Hematopoietic multipotent progenitor cell treated with erythropoietin and hydrocortisone succinate and interleukin-3 and kit ligand, for 15 days (in vitro differentiated cells): ENCODE measurements at regions not wholly inside any gene's neighbourhood (a gene's known extent, or its start where the extent isn't known, plus 50 kb on each side); places are given as distances from the start of the nearest gene placed in this dataset.

Experiments
- DNase-seq: peaks from one replicate; pipeline ENCODE4 v3.0.0-alpha.2; 2015; ENCODE audit warnings: low spot score

- no peak for DNase-seq
Measured at GRCh38 chr13:63948045-63948444, 2532.4 kb upstream of the PCDH20 start.

GRCh38 chr13:63944911-63945310 lies 2529.3 kb upstream of the PCDH20 start:
- DNase-seq: no peak

- DNase-seq: no peak
Measured at GRCh38 chr13:63942372-63942771, 2526.7 kb upstream of the PCDH20 start.

- DNase-seq: no peak
Measured at GRCh38 chr13:63938851-63939250, 2523.2 kb upstream of the PCDH20 start.

- DNase-seq: no peak
Measured at GRCh38 chr13:63910511-63910910, 2494.9 kb upstream of the PCDH20 start.

- DNase-seq: no peak
Measured at GRCh38 chr13:63909726-63910375, 2494.2 kb upstream of the PCDH20 start.

GRCh38 chr13:63902141-63902540 lies 2486.5 kb upstream of the PCDH20 start:
- DNase-seq: no peak

GRCh38 chr13:63901630-63902029 lies 2486.0 kb upstream of the PCDH20 start:
- no peak for DNase-seq

- DNase-seq: no peak
Measured at GRCh38 chr13:63900406-63900805, 2484.8 kb upstream of the PCDH20 start.

GRCh38 chr13:63896321-63896720 lies 2480.7 kb upstream of the PCDH20 start:
- no peak for DNase-seq

GRCh38 chr13:63882052-63882451 lies 2466.4 kb upstream of the PCDH20 start:
- DNase-seq: no peak

- DNase-seq: no peak
Measured at GRCh38 chr13:63880705-63881104, 2465.1 kb upstream of the PCDH20 start.

- no peak for DNase-seq
Measured at GRCh38 chr13:63873936-63874335, 2458.3 kb upstream of the PCDH20 start.

- DNase-seq: no peak
Measured at GRCh38 chr13:63864171-63864902, 2448.7 kb upstream of the PCDH20 start.

GRCh38 chr13:63855457-63856118 lies 2439.9 kb upstream of the PCDH20 start:
- no peak for DNase-seq

- no peak for DNase-seq
Measured at GRCh38 chr13:63853816-63854215, 2438.2 kb upstream of the PCDH20 start.

- DNase-seq: no peak
Measured at GRCh38 chr13:63851526-63851925, 2435.9 kb upstream of the PCDH20 start.

GRCh38 chr13:63843766-63844699 lies 2428.4 kb upstream of the PCDH20 start:
- no peak for DNase-seq

GRCh38 chr13:63842102-63842501 lies 2426.5 kb upstream of the PCDH20 start:
- DNase-seq: no peak

- DNase-seq: no peak
Measured at GRCh38 chr13:63840551-63841421, 2425.1 kb upstream of the PCDH20 start.
